ENCODE measurements at regions not wholly inside any gene's neighbourhood (a gene's known extent, or its start where the extent isn't known, plus 50 kb on each side); places are given as distances from the start of the nearest gene placed in this dataset.

DNA sequence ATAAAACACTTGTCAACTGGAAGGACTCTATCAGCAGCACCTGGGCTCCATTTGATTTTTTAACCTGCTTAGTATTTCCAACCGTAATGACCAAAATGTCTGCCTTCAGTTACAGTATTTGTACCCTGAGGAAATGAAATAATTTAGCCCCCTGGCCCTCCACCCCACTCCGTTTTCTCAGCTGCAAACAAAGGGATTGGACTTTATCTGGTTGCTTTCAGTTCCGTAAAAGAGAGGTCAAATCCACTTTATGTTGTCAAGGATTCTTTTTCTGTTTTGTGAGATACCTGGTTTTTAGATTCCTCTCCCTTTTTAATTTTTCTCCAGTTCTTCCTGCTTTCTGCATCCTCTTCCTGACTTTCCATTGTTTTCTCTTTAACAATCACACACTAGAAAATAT, 64.4 kb upstream of the BMP2 start:
- DNase-seq (ENCODE audit: extremely low spot score, unreplicated experiment): no peak
- H3K27ac Mint-ChIP-seq: peak overlapping the region; percentile 51
- peaks cover 5% of the 10 kb centered on the region for H3K9me3 Mint-ChIP-seq
- TF ChIP-seq, protein P1, sequence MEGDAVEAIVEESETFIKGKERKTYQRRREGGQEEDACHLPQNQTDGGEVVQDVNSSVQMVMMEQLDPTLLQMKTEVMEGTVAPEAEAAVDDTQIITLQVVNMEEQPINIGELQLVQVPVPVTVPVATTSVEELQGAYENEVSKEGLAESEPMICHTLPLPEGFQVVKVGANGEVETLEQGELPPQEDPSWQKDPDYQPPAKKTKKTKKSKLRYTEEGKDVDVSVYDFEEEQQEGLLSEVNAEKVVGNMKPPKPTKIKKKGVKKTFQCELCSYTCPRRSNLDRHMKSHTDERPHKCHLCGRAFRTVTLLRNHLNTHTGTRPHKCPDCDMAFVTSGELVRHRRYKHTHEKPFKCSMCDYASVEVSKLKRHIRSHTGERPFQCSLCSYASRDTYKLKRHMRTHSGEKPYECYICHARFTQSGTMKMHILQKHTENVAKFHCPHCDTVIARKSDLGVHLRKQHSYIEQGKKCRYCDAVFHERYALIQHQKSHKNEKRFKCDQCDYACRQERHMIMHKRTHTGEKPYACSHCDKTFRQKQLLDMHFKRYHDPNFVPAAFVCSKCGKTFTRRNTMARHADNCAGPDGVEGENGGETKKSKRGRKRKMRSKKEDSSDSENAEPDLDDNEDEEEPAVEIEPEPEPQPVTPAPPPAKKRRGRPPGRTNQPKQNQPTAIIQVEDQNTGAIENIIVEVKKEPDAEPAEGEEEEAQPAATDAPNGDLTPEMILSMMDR (conservative IDR thresholded peaks at IDR 0.05): no peak
- no peak overlapping the region for H3K4me3 Mint-ChIP-seq
- peaks cover 21% of the 10 kb centered on the region for H3K4me1 Mint-ChIP-seq (ENCODE audit: unreplicated experiment)
- H3K36me3 Mint-ChIP-seq: no peaks in the 10 kb centered on the region
- H3K27me3 Mint-ChIP-seq: no peaks in the 10 kb centered on the region

DNA sequence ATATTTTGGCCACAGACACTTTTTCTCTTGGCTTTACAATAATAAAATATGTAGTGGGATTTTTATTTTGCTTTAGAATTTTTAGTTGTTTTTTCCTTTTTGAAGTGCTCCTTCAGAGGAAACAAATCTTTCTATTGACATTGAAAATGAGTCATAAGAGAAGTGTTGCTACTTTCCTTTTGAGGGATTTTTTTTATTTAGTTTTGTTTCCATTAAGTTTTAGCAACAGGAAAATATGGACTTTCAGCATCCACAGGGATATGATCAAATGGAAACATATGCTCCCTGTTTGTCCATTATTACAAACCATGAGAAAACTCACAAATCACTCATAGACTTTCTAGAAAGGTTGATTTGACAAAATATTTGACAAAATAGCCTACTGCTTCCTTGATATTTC, 65.3 kb upstream of the BMP2 start:
- TF ChIP-seq, protein P1 (conservative IDR thresholded peaks at IDR 0.05): no peak
- Mint-ChIP-seq H3K9me3 (peaks cover 5% of the 10 kb centered on the region), H3K4me1 (ENCODE audit: unreplicated experiment) (peaks cover 17% of the 10 kb centered on the region), H3K27ac (peak overlapping the region; percentile 24), H3K36me3 (no peaks in the 10 kb centered on the region), H3K27me3 (no peaks in the 10 kb centered on the region), H3K4me3 (no peak overlapping the region)
- DNase-seq (ENCODE audit: extremely low spot score, unreplicated experiment): no peak

DNA sequence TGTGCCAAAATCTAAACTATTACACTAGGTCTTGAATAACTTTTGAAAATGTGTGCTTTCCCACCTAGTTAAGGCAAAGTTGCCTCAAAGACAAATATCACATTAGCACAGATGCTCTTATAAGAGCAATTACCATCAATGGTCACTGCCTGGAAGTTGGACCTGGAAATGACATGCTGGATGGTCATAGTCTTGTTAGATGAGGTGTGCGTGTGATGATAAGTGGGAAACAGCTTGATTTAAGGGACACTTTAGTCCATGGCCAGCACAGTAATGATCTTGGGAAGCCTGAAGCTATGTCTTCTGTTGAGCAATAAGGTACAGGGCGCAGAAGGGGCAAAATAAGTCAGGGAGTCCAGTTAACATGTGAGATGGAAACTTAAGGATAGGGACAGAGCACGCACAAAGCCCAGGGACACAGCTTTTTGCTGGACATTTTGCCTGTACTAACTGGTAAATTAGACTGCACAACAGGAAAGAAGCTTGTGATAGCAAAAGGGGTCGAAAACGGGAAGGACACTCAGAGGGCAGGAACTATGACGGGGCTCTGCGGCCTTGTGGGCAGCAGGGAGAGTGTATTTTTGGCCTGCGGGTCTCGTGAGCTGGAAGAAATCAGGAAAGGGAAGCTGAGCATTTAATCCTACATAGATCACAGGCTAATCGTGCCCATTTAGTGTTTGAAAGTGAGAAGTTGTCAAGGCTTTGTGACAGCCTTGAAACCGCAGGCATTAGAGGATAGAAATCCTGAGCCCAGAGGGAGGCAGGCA, 66.7 kb upstream of the BMP2 start:
- no peaks in the 10 kb centered on the region for H3K27me3 Mint-ChIP-seq
- peak overlapping the region; percentile 2 for H3K27ac Mint-ChIP-seq
- TF ChIP-seq, protein P1 (conservative IDR thresholded peaks at IDR 0.05): no peak
- H3K9me3 Mint-ChIP-seq: peaks cover 5% of the 10 kb centered on the region
- H3K36me3 Mint-ChIP-seq: no peaks in the 10 kb centered on the region
- peaks cover 17% of the 10 kb centered on the region for H3K4me1 Mint-ChIP-seq (ENCODE audit: unreplicated experiment)
- H3K4me3 Mint-ChIP-seq: no peak overlapping the region
- DNase-seq (ENCODE audit: extremely low spot score, unreplicated experiment): no peak

DNA sequence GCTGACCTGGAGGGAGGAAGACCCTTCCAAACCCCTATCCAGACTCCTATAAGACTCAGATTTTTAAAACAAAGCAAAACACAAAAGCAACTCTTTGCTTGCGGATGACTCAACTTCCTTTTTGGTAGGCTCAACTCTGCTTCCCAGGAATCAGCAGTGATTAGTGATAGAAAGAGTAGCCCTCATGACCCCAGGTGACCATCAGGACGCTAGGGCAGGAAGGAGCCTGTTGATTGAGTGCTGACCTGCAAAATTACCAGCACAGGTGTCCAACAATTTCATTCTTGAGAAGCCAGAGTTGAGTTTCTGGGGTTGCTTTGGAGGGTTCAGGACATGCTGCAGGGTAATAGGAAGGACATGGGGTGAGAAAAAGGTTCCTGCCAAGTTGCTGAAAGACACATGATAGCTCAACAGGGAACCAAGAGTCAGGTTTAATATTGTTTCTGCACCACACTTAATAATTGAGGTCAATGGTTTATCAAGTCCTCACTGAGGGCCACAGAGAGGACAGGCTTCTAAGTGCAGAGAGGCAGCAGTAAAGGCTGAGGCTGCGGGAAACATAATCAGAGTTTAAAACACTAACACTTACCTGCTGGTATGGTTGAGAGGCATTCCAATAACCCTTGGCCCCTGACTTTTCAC, 67.4 kb upstream of the BMP2 start:
- peaks cover 5% of the 10 kb centered on the region for H3K9me3 Mint-ChIP-seq
- no peaks in the 10 kb centered on the region for H3K27me3 Mint-ChIP-seq
- no peaks in the 10 kb centered on the region for H3K36me3 Mint-ChIP-seq
- H3K4me3 Mint-ChIP-seq: no peak overlapping the region
- TF ChIP-seq, protein P1 (conservative IDR thresholded peaks at IDR 0.05): no peak
- H3K4me1 Mint-ChIP-seq (ENCODE audit: unreplicated experiment): peaks cover 17% of the 10 kb centered on the region
- DNase-seq (ENCODE audit: extremely low spot score, unreplicated experiment): no peak
- H3K27ac Mint-ChIP-seq: no peak overlapping the region

DNA sequence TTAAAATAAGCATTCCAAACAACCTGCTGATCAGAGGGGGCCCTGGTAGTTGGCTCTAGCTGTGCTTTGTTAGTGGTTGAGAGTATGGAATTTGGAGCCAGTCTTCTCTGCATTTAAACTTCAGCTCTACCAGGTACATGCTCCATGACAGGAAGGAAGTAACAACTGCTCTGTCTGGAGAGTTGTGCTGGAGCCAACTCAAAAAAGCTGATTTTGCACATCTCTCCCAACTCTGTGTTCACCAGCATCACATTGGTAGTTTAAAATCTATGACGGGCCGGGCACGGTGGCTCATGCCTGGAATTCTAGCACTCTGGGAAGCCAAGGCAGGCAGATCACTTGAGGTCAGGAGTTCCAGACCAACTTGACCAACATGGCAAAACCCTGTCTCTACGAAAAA, 68.8 kb upstream of the BMP2 start:
- no peak for DNase-seq (ENCODE audit: extremely low spot score, unreplicated experiment)
- Mint-ChIP-seq H3K27me3 (no peaks in the 10 kb centered on the region), H3K36me3 (no peaks in the 10 kb centered on the region), H3K27ac (peak overlapping the region; percentile 86), H3K4me1 (ENCODE audit: unreplicated experiment) (peaks cover 18% of the 10 kb centered on the region), H3K9me3 (peaks cover 5% of the 10 kb centered on the region), H3K4me3 (no peak overlapping the region)
- TF ChIP-seq, protein P1 (conservative IDR thresholded peaks at IDR 0.05): no peak
